GM20000 (cell line): ENCODE measurements at regions not wholly inside any gene's neighbourhood (a gene's known extent, or its start where the extent isn't known, plus 50 kb on each side); places are given as distances from the start of the nearest gene placed in this dataset.

Experiments used
- DNase-seq: peaks from one replicate; pipeline ENCODE4 v3.0.0; 2012; ENCODE audit warnings: low spot score
- TF ChIP-seq, protein P1 (sequence below): IDR thresholded peaks from 2 replicates; pipeline ENCODE4 v1.5.1; 2012; ENCODE audit warnings: mild to moderate bottlenecking, control low read depth; ENCODE audit errors: extremely low read depth, missing control alignments

DNA sequence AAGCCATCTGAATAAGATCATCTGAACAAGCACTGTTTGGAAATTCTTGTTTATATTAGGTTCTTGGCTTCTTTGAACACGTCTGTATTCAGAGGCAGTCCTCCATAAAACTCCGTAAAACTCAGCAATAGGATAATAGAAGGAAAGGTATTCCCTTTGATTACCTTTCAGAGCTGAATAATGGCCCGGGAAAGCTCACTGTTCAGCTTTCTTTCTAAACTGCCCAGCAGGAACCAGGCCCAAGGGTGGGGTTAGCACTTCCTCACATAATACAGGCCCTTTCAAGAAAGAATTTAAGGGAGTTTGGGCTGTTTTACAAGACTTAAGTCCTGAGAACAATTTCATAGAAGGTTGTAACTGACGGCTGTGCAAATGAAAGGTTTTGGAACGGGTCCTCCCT is 72.2 kb upstream of the PHLPP1 start:
- DNase-seq, result no peak
- TF ChIP-seq, protein P1, sequence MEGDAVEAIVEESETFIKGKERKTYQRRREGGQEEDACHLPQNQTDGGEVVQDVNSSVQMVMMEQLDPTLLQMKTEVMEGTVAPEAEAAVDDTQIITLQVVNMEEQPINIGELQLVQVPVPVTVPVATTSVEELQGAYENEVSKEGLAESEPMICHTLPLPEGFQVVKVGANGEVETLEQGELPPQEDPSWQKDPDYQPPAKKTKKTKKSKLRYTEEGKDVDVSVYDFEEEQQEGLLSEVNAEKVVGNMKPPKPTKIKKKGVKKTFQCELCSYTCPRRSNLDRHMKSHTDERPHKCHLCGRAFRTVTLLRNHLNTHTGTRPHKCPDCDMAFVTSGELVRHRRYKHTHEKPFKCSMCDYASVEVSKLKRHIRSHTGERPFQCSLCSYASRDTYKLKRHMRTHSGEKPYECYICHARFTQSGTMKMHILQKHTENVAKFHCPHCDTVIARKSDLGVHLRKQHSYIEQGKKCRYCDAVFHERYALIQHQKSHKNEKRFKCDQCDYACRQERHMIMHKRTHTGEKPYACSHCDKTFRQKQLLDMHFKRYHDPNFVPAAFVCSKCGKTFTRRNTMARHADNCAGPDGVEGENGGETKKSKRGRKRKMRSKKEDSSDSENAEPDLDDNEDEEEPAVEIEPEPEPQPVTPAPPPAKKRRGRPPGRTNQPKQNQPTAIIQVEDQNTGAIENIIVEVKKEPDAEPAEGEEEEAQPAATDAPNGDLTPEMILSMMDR, result no peak

GRCh38 chr18:62644773-62645172 is 70.6 kb upstream of the PHLPP1 start:
- no peak for DNase-seq
- TF ChIP-seq, protein P1, result no peak

DNA sequence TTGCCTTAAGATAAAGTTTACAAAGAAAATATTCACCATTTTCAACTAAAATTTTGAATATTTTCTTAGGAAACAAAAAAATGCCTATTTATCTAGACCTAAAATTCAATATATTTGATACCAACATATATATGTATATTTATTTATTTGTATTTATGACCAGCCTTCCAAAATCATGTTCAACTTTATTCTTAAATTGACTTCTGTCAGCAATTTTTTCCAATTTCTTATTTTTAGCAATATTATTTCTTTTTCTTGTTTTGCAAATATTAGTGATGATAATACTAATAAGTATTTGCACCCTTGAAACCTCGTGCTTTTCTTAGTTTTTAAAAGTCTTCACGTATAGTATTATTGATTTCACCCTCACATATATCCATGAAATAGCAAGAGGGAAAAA is 68.2 kb upstream of the PHLPP1 start:
- no peak for DNase-seq
- TF ChIP-seq, protein P1, result no peak

DNA sequence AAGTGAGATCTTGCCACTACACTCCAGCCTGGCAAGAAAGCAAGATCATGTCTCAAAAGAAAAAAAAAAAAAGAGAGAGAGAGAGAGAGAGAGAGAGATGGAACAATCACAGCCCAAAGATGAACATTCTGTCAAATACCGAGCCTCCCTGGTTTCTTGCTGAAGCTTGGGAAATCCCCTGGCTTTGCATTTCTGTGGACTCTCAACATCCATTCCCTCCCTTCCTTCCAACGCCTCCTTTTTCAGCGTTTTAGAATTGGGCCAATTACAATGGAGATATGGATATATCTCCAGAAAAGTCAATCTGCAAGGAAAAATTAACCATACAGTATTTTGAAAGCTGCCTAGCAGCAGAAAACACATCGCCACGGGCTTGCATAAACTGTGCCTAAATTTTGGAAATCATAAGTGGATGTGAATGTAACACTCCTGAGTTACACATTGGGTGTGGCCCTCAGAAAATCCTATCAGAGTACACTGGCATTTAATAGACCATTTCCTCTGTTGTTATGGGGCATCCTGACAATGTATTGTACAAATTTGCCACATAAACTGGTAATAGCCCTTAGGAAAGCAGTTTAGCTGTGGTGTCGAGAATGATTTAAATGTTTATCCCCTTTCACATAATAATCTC is 67.2 kb upstream of the PHLPP1 start:
- no peak for DNase-seq
- TF ChIP-seq, protein P1, result no peak

- TF ChIP-seq, protein P1, result no peak
- peak; percentile 22 for DNase-seq
These were observed 63.9 kb upstream of the PHLPP1 start for GRCh38 chr18:62651276-62652056.

GRCh38 chr18:62652057-62652629 is 63.2 kb upstream of the PHLPP1 start:
- peak; percentile 47 for DNase-seq

DNA sequence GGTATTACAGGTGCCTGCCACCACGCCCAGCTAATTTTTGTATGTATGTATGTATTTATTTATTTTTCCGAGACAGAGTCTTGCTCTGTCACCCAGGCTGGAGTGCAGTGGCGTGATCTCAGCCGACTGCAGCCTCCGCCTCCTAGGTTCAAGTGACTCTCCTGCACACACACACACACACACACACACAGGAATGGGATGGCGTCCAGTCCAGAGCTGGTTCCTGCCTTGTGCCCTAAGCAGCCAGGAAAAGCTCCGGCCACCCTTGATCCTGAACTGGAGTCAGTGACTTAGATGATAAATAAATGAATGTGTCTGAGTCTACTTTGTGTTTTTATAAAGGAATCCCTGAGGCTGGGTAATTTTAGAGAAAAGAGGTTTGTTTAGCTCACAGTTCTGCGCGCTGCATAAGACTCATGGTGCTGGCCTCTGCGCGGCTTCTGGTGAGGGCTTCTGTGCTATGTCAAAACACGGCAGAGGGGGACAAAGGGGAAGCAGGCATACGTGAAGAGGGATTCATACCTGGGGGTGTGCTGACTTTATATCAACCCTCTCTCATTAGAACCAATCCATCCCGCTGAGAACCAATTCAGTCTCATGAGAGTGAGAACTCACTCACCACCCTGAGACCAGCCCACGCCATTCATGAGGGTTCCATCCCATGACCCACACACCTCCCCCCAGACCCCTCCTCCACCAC is 59.7 kb upstream of the PHLPP1 start:
- DNase-seq, result no peak

More for the DNA sequence above, 59.7 kb upstream of the PHLPP1 start:
- TF ChIP-seq, protein P1, result no peak
